HEK293T (cell line): ENCODE measurements at regions not wholly inside any gene's neighbourhood (a gene's known extent, or its start where the extent isn't known, plus 50 kb on each side); places are given as distances from the start of the nearest gene placed in this dataset.

Experiments used
- CTCF ChIA-PET: fragments of 350-600 bp; formaldehyde crosslinking; extraction: SDS; loops from one replicate; lab custom pipeline; 2021; ENCODE audit warnings: antibody characterized with exemption, inconsistent platforms; lab: Yijun Ruan, JAX
- POLR2A ChIA-PET: fragments of 350-600 bp; formaldehyde crosslinking; extraction: SDS; loops from one replicate; lab custom pipeline; 2020; ENCODE audit warnings: antibody characterized with exemption, inconsistent platforms; lab: Yijun Ruan, JAX
- DNase-seq: peaks from one replicate; pipeline ENCODE4 v3.0.0; 2012; ENCODE audit warnings: mixed read lengths; ENCODE audit errors: extremely low spot score
- ARNT ChIP-seq: fragments of 450-650 bp; IDR thresholded peaks from 2 replicates; pipeline ENCODE4 v1.6.1; 2017; ENCODE audit warnings: mild to moderate bottlenecking
- BHLHE40 ChIP-seq: fragments of 450-650 bp; IDR thresholded peaks from 2 replicates; pipeline ENCODE4 v1.6.1; 2016; ENCODE audit warnings: mild to moderate bottlenecking, moderate library complexity, borderline replicate concordance
- CTBP1 ChIP-seq: fragments of 450-650 bp; IDR thresholded peaks from 2 replicates; pipeline ENCODE4 v1.6.1; 2016; ENCODE audit warnings: borderline replicate concordance
- ELF4 ChIP-seq: fragments of 450-650 bp; IDR thresholded peaks from 2 replicates; pipeline ENCODE4 v1.6.1; 2017; ENCODE audit warnings: antibody characterized with exemption
- FOXA1 ChIP-seq: fragments of 450-650 bp; IDR thresholded peaks from 2 replicates; pipeline ENCODE4 v1.6.1; 2016; ENCODE audit warnings: mild to moderate bottlenecking
- FOXK2 ChIP-seq: fragments of 450-650 bp; IDR thresholded peaks from 2 replicates; pipeline ENCODE4 v1.6.1; 2016; ENCODE audit warnings: mild to moderate bottlenecking
- FOXM1 ChIP-seq: fragments of 450-650 bp; IDR thresholded peaks from 2 replicates; pipeline ENCODE4 v1.6.1; 2017; ENCODE audit warnings: mild to moderate bottlenecking, borderline replicate concordance
- HDGF ChIP-seq: fragments of 450-650 bp; IDR thresholded peaks from 2 replicates; pipeline ENCODE4 v1.6.1; 2017; ENCODE audit warnings: antibody characterized with exemption, borderline replicate concordance
- L3MBTL2 ChIP-seq: fragments of 450-650 bp; conservative IDR thresholded peaks from 2 replicates; pipeline ENCODE4 v1.6.1; 2016; ENCODE audit warnings: mild to moderate bottlenecking
- LEF1 ChIP-seq: fragments of 450-650 bp; IDR thresholded peaks from 2 replicates; pipeline ENCODE4 v1.6.1; 2017; ENCODE audit warnings: mild to moderate bottlenecking, borderline replicate concordance
- NFRKB ChIP-seq: fragments of 450-650 bp; IDR thresholded peaks from 2 replicates; pipeline ENCODE4 v1.6.1; 2016; ENCODE audit warnings: mild to moderate bottlenecking, moderate library complexity
- SP1 ChIP-seq: fragments of 450-650 bp; IDR thresholded peaks from 2 replicates; pipeline ENCODE4 v1.6.1; 2017
- SUZ12 ChIP-seq: fragments of 450-650 bp; IDR thresholded peaks from 2 replicates; pipeline ENCODE4 v1.6.1; 2016; ENCODE audit warnings: mild to moderate bottlenecking
- TARDBP ChIP-seq: fragments of 450-650 bp; IDR thresholded peaks from 2 replicates; pipeline ENCODE4 v1.6.1; 2016
- ZNF384 ChIP-seq: fragments of 450-650 bp; IDR thresholded peaks from 2 replicates; pipeline ENCODE4 v1.6.1; 2016
- TF ChIP-seq, protein P1 (sequence below): fragments of 450-650 bp; IDR thresholded peaks from 2 replicates; pipeline ENCODE4 v1.6.1; 2016

DNA sequence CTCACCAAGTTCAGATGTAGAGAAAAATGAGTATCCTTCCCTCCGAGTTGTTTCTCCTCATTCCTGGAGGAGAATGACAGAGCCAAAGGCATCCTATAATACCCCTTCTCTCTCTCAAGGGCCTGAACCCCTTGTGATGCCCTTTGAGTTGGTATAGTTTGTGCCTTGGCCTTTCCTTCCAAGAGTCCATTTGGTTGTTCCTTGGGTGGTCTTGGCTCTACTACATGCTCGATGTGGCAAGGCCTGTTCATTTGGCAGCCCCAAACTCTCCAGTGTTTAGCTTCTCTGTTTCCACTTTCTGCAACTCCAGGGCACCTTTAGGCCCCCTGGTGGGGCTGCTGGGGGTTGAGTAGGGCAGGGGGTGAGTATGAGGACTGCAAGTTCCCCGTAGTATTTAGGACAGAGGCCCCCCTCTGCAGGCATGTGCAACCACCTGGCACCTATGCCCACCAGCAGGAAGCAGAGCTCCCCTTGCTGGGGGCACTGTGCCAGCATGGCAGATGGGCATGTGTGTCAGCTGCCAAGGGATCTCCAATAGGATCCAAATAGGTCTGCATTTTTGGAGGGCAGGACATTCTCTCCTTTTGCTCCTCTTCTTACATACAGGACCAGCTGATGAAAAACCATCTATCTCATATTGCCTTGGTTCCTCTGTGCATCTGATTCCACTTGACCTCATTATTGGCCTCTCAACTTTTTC, 217.2 kb upstream of the CADM1 start:
- DNase-seq = no peak
- ChIA-PET CTCF (no interaction called here), POLR2A (no interaction called here)
- TF ChIP-seq ARNT = no peak
- TF ChIP-seq ELF4 = no peak
- no peak for TF ChIP-seq SUZ12
- TF ChIP-seq HDGF = no peak
- no peak for TF ChIP-seq BHLHE40
- TF ChIP-seq ZNF384 = no peak
- TF ChIP-seq L3MBTL2 = no peak

- CTCF ChIA-PET = no interaction called here
- no peak for TF ChIP-seq FOXK2
- TF ChIP-seq LEF1 = no peak
- no peak for TF ChIP-seq ARNT
- TF ChIP-seq SUZ12 = no peak
- TF ChIP-seq HDGF = no peak
- TF ChIP-seq, protein P1, sequence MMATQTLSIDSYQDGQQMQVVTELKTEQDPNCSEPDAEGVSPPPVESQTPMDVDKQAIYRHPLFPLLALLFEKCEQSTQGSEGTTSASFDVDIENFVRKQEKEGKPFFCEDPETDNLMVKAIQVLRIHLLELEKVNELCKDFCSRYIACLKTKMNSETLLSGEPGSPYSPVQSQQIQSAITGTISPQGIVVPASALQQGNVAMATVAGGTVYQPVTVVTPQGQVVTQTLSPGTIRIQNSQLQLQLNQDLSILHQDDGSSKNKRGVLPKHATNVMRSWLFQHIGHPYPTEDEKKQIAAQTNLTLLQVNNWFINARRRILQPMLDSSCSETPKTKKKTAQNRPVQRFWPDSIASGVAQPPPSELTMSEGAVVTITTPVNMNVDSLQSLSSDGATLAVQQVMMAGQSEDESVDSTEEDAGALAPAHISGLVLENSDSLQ = no peak
- TF ChIP-seq BHLHE40 = no peak
- TF ChIP-seq FOXM1 = no peak
- no peak for TF ChIP-seq ZNF384
- TF ChIP-seq ELF4 = no peak
- TF ChIP-seq SP1 = no peak
- TF ChIP-seq NFRKB = no peak
- TF ChIP-seq CTBP1 = no peak
- POLR2A ChIA-PET = no interaction called here
- no peak for DNase-seq
These were observed 216.5 kb upstream of the CADM1 start for GRCh38 chr11:115720602-115721245.

- CTCF ChIA-PET = no interaction called here
- POLR2A ChIA-PET = no interaction called here
- TF ChIP-seq FOXK2 = no peak
- no peak for TF ChIP-seq CTBP1
- no peak for TF ChIP-seq FOXA1
- no peak for TF ChIP-seq HDGF
- no peak for TF ChIP-seq TARDBP
- no peak for TF ChIP-seq NFRKB
- TF ChIP-seq, protein P1 = no peak
- DNase-seq = no peak
These were observed 214.7 kb upstream of the CADM1 start for GRCh38 chr11:115718945-115719344.

DNA sequence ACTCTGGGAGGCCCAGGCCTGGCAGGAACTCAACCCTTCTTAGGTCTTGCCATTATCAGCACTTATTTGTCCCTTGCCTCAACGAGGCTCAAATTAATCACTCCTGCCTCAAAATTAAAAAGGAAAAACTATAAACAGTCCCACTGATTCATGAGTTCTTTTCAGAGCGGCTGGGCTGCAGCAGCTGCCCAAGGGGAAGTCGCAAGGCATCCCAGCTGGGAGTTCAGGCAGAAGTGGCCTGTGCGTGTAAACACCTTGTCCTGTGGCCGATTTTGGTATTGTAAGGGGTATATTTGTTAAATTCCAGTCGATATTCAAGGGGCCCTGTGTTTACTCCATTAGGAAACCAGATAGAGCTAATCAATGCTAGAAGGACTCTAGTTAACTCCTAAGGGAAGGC, 213.9 kb upstream of the CADM1 start:
- ChIA-PET CTCF (no interaction called here), POLR2A (no interaction called here)
- no peak for DNase-seq
- TF ChIP-seq ELF4 (no peak), CTBP1 (no peak), FOXM1 (no peak), L3MBTL2 (no peak), FOXA1 (no peak), HDGF (no peak), SP1 (no peak), BHLHE40 (no peak), FOXK2 (no peak), LEF1 (no peak), ZNF384 (no peak)
- TF ChIP-seq, protein P1 = no peak

DNA sequence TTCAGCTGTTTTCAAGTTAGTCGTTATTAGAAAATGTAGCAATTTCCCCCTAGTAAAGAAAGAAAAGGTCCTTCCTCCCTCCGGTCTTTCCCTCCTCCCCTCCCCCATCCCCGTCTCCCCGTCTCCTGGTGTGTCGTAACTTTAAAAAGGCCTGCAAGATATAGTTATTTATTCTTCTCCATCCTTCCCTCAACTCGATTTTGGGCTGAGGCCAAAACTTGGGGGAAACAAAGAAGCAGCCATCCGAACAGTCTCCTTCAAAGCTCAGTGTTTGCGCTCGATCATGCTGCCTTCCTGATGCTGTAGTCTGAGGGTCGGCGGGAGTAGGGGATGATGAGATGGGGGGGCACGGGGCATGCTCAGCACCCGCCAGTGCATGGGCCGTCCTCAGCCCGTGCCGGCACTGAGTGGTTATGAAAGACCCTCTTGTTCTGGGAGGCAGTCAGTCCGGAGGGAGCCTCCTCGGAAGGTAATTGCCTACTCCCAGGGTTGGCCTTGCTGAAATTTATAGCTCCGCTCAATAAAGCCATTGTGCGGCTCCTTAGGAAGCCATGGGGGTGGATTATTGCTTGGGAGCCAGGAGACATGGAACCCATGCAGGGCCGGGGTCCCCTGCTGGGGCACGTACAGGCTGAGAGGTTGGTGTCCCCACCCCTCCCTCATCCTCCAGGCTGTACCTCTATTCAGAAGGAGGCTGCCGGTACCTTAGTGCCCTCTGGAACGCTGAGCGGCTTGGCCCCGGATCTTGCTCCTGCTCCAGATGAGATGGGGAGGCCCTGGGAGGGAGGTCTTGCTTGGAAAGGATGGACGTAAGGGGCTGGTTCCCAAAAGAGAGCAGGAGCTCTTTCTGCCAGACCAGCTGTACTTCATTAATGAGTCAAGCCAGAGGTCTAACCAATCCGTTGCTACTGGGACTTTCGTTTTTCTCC, 212.7 kb upstream of the CADM1 start:
- POLR2A ChIA-PET = no interaction called here
- CTCF ChIA-PET = no interaction called here
- no peak for DNase-seq
- no peak for TF ChIP-seq SUZ12
- TF ChIP-seq HDGF = no peak
- peak; percentile 18; the same call in 1 of the 2 replicates for TF ChIP-seq L3MBTL2
- TF ChIP-seq FOXA1 = no peak
- no peak for TF ChIP-seq NFRKB
- no peak for TF ChIP-seq FOXM1
- TF ChIP-seq ARNT = no peak

GRCh38 chr11:115716080-115716479, 211.9 kb upstream of the CADM1 start:
- TF ChIP-seq HDGF = no peak
- no peak for TF ChIP-seq L3MBTL2
- TF ChIP-seq NFRKB = no peak
- TF ChIP-seq BHLHE40 = no peak
- TF ChIP-seq ELF4 = no peak
- TF ChIP-seq SP1 = no peak
- TF ChIP-seq FOXM1 = no peak
- no peak for TF ChIP-seq SUZ12
- no peak for TF ChIP-seq ARNT
- TF ChIP-seq, protein P1 = no peak
- DNase-seq = no peak
- CTCF ChIA-PET = no interaction called here
- POLR2A ChIA-PET = no interaction called here
